MM.1S (cell line): ENCODE measurements at regions not wholly inside any gene's neighbourhood (a gene's known extent, or its start where the extent isn't known, plus 50 kb on each side); places are given as distances from the start of the nearest gene placed in this dataset.

ENCODE experiments used
- DNase-seq: peaks from one replicate; pipeline ENCODE4 v3.0.0-alpha.2; 2015
- H2AFZ ChIP-seq: fragments of 300-600 bp; sonication (generic); 2 replicates; pipeline ENCODE4 v1.6.0; 2016; ENCODE audit warnings: antibody characterized with exemption, low read length
- H3F3A ChIP-seq: fragments of 300-600 bp; sonication (generic); 2 replicates; pipeline ENCODE4 v1.6.1; 2016; ENCODE audit warnings: mild to moderate bottlenecking, antibody characterized with exemption, low read length, moderate library complexity, mixed read lengths; ENCODE audit not compliant: insufficient read depth
- H3K27ac ChIP-seq: fragments of 300-600 bp; sonication (generic); 2 replicates; pipeline ENCODE4 v1.5.1; 2016; ENCODE audit warnings: mild to moderate bottlenecking, low read length
- H3K27me3 ChIP-seq: fragments of 300-600 bp; sonication (generic); replicated peaks from 2 replicates; pipeline ENCODE4 v1.6.0; 2016; ENCODE audit warnings: low read length; ENCODE audit not compliant: insufficient read depth
- H3K36me3 ChIP-seq: fragments of 300-600 bp; sonication (generic); replicated peaks from 2 replicates; pipeline ENCODE4 v1.6.1; 2016; ENCODE audit warnings: mild to moderate bottlenecking, low read length, mixed read lengths; ENCODE audit not compliant: insufficient read depth
- H3K4me1 ChIP-seq: fragments of 300-600 bp; sonication (generic); 2 replicates; pipeline ENCODE4 v1.6.1; 2016; ENCODE audit warnings: low read length, mixed read lengths
- H3K4me2 ChIP-seq: fragments of 300-600 bp; sonication (generic); 2 replicates; pipeline ENCODE4 v1.6.0; 2016; ENCODE audit warnings: low read depth, low read length
- H3K4me3 ChIP-seq: fragments of 300-600 bp; sonication (generic); 2 replicates; pipeline ENCODE4 v1.5.1; 2016; ENCODE audit warnings: low read length, mixed read lengths
- H3K79me2 ChIP-seq: fragments of 300-600 bp; sonication (generic); 2 replicates; pipeline ENCODE4 v1.6.1; 2016; ENCODE audit warnings: mixed run types, low read length, mixed read lengths
- H3K9ac ChIP-seq: fragments of 300-600 bp; sonication (generic); 2 replicates; pipeline ENCODE4 v1.6.1; 2016; ENCODE audit warnings: low read length, mixed read lengths
- H3K9me2 ChIP-seq: fragments of 300-600 bp; sonication (generic); replicated peaks from 2 replicates; pipeline ENCODE4 v1.6.1; 2016; ENCODE audit warnings: mild to moderate bottlenecking, low read length, mixed read lengths; ENCODE audit not compliant: insufficient read depth
- H3K9me3 ChIP-seq: fragments of 300-600 bp; sonication (generic); replicated peaks from 2 replicates; pipeline ENCODE4 v1.6.1; 2016; ENCODE audit warnings: mild to moderate bottlenecking, low read length, mixed read lengths; ENCODE audit not compliant: insufficient read depth
- H4K20me1 ChIP-seq: fragments of 300-600 bp; sonication (generic); 2 replicates; pipeline ENCODE4 v1.6.1; 2016; ENCODE audit warnings: mild to moderate bottlenecking, low read length, moderate library complexity, mixed read lengths; ENCODE audit not compliant: insufficient read depth
- EZH2 ChIP-seq: fragments of 300-600 bp; sonication (generic); optimal IDR thresholded peaks from 2 replicates; pipeline ENCODE3; 2017; ENCODE audit warnings: low read depth, mild to moderate bottlenecking, antibody characterized with exemption, low read length, mixed read lengths
- EZH2phosphoT487 ChIP-seq: fragments of 300-600 bp; sonication (generic); IDR thresholded peaks from 2 replicates; pipeline ENCODE4 v1.6.1; 2018; ENCODE audit warnings: antibody characterized with exemption, low read length
- TF ChIP-seq, protein P1 (sequence below): fragments of 300-600 bp; sonication (generic); IDR thresholded peaks from 2 replicates; pipeline ENCODE4 v1.5.1; 2016; ENCODE audit warnings: antibody characterized with exemption, low read length, mixed read lengths

DNA sequence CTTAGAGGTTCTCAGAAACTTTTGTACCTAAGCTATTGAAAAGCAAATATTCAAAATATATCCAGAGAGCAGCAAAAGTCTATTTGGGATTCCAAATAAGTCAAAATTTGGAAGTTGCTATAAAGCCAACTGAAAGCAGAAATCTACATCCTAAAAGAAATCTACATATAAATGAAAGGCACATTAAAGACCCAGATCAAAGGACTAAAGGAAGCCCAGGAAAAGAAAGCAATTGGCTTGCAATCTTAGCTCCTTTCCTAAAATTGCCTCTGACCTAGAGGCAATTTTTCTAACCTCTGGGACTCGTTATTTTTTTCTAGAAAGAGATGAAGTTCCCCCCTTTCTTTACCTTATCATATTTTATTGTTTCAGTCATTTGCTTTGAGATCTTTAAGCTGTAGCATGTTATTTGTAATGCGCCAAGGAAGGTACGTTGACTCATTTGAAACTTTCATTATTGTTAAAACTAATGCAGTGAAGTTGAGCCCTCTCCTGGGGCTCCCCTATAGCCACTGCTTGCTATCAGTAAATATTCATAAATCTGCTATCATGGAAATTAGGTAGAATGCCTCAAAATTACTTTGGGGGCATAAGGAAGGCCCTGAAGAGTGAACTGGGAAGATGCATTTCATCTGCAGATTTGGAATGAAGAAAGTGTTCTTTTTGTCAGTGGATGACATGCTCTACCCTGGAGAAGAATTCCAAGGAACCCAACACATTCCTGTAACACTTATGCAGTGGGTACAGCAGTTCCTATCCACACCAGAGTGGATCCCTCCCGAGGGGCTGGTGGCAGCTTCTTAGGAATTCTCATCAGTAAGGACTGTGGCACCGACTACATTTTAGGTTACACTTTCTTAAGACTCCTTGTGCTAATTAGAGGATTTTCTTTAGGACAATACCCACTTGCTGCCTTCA, 177.8 kb upstream of the IGFBP7 start:
- Histone ChIP-seq H3K27ac (no peak overlapping the region), H3K9ac (no peak overlapping the region), H3K36me3 (no peaks in the 10 kb centered on the region), H3K9me2 (no peaks in the 10 kb centered on the region), H3K4me3 (no peak overlapping the region), H3K4me1 (no peaks in the 10 kb centered on the region), H3K79me2 (no peaks in the 10 kb centered on the region), H3F3A (no peaks in the 10 kb centered on the region), H3K27me3 (no peaks in the 10 kb centered on the region), H3K4me2 (no peak overlapping the region), H4K20me1 (no peaks in the 10 kb centered on the region), H2AFZ (no peak overlapping the region), H3K9me3 (no peaks in the 10 kb centered on the region)
- no peak for TF ChIP-seq EZH2
- TF ChIP-seq, protein P1, sequence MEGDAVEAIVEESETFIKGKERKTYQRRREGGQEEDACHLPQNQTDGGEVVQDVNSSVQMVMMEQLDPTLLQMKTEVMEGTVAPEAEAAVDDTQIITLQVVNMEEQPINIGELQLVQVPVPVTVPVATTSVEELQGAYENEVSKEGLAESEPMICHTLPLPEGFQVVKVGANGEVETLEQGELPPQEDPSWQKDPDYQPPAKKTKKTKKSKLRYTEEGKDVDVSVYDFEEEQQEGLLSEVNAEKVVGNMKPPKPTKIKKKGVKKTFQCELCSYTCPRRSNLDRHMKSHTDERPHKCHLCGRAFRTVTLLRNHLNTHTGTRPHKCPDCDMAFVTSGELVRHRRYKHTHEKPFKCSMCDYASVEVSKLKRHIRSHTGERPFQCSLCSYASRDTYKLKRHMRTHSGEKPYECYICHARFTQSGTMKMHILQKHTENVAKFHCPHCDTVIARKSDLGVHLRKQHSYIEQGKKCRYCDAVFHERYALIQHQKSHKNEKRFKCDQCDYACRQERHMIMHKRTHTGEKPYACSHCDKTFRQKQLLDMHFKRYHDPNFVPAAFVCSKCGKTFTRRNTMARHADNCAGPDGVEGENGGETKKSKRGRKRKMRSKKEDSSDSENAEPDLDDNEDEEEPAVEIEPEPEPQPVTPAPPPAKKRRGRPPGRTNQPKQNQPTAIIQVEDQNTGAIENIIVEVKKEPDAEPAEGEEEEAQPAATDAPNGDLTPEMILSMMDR = no peak
- TF ChIP-seq EZH2phosphoT487 = no peak
- no peak for DNase-seq

DNA sequence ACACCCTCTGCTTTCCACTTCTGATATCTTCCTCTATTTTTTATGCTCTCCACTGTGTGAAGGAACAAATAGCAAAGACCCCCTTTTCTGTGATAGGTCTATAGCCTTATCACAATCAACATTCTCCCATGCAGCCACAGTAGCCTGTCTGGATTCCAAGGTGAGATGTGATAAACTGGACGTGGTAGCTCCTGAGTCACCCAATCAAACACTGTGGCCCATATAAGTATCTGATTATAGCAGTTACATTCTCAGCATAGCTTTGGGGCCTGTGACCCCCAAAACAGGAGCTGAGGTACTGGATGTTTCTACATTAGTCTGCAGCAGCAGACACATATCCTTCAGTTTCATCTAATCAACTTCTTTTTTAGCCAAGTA, 172.7 kb upstream of the IGFBP7 start:
- no peaks in the 10 kb centered on the region for H3K4me1 ChIP-seq
- TF ChIP-seq, protein P1 = no peak
- TF ChIP-seq EZH2phosphoT487 (no peak), EZH2 (no peak)

DNA sequence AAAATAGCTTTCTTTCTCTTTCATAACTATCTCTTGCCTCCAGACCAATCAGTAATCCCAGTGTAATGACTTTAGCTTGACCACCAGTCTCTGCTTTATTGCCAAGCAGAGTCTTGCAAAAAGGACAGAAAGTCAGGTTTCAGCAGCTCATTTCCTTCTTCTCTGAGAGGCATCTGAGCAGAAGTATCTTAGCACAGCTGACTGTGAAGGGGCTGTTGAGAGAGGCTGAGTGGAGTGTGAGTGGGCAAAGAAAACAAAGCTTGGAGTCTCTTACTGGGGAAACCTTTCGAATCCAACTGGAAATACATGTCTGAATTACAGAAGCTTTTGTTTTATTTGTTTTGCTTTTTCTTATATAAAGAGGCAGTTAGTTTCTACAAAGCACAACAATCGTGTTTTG, 170.3 kb upstream of the IGFBP7 start:
- no peak for DNase-seq
- Histone ChIP-seq H3K27ac (no peak overlapping the region), H3F3A (no peaks in the 10 kb centered on the region)

More for the DNA sequence above, 172.7 kb upstream of the IGFBP7 start:
- Histone ChIP-seq H3K4me2 (no peak overlapping the region), H3K9ac (no peak overlapping the region), H3K27ac (no peak overlapping the region), H3K79me2 (no peaks in the 10 kb centered on the region), H4K20me1 (no peaks in the 10 kb centered on the region), H3K9me2 (no peaks in the 10 kb centered on the region), H3F3A (no peaks in the 10 kb centered on the region), H3K4me3 (no peak overlapping the region), H3K27me3 (no peaks in the 10 kb centered on the region), H3K36me3 (no peaks in the 10 kb centered on the region), H2AFZ (no peak overlapping the region), H3K9me3 (no peaks in the 10 kb centered on the region)
- DNase-seq = no peak

More for the DNA sequence above, 170.3 kb upstream of the IGFBP7 start:
- Histone ChIP-seq H3K27me3 (no peaks in the 10 kb centered on the region), H3K4me3 (no peak overlapping the region), H3K36me3 (no peaks in the 10 kb centered on the region), H3K9me3 (no peaks in the 10 kb centered on the region), H3K9me2 (no peaks in the 10 kb centered on the region), H2AFZ (no peak overlapping the region), H4K20me1 (no peaks in the 10 kb centered on the region), H3K4me1 (no peaks in the 10 kb centered on the region), H3K4me2 (no peak overlapping the region), H3K9ac (no peak overlapping the region), H3K79me2 (no peaks in the 10 kb centered on the region)
- TF ChIP-seq EZH2phosphoT487 = no peak
- TF ChIP-seq, protein P1 = no peak
- TF ChIP-seq EZH2 = no peak
